SK-N-SH treated with all-trans-retinoic acid at 6 μM for 48 hours (cell line): ENCODE measurements at regions not wholly inside any gene's neighbourhood (a gene's known extent, or its start where the extent isn't known, plus 50 kb on each side); places are given as distances from the start of the nearest gene placed in this dataset.
"Not testable (repeated sequence)": the region's sequence is repeated elsewhere in the genome, so short reads cannot be mapped to it uniquely, and the experiment has no call there.

Experiments
- ARNTL ChIP-seq: fragments of 450-650 bp; formaldehyde crosslinking; IDR thresholded peaks from 2 replicates; pipeline ENCODE4 v1.5.0; 2020; ENCODE audit warnings: low read depth, mild to moderate bottlenecking, moderate library complexity, borderline replicate concordance
- CREB5 ChIP-seq: fragments of 250-450 bp; sonication (Bioruptor Pico); IDR thresholded peaks from 2 replicates; pipeline ENCODE4 v1.5.1; 2020; ENCODE audit warnings: low read depth, mild to moderate bottlenecking, moderate library complexity
- CSDC2 ChIP-seq: fragments of 250-450 bp; sonication (Bioruptor Pico); IDR thresholded peaks from 2 replicates; pipeline ENCODE4 v1.5.0; 2020; ENCODE audit warnings: mild to moderate bottlenecking, moderate library complexity
- PATZ1 ChIP-seq: fragments of 250-450 bp; sonication (Bioruptor Pico); IDR thresholded peaks from 2 replicates; pipeline ENCODE4 v1.8.0; 2020; ENCODE audit warnings: mild to moderate bottlenecking, moderate library complexity, borderline replicate concordance
- TOX ChIP-seq: fragments of 250-450 bp; sonication (Bioruptor Pico); IDR thresholded peaks from 2 replicates; pipeline ENCODE4 v1.8.0; 2021; ENCODE audit warnings: mild to moderate bottlenecking, moderate library complexity, borderline replicate concordance
- ZFP3 ChIP-seq: fragments of 250-450 bp; sonication (Bioruptor Pico); IDR thresholded peaks from 2 replicates; pipeline ENCODE4 v1.5.0; 2020; ENCODE audit warnings: mild to moderate bottlenecking, moderate library complexity

GRCh38 chr9:67603609-67604008 is 255.1 kb upstream of the ANKRD20A1 start:
- not testable (repeated sequence) for TF ChIP-seq ARNTL; CREB5 (CRISPR knock-in tag); PATZ1 (CRISPR knock-in tag); CSDC2 (CRISPR knock-in tag); TOX; ZFP3
